NCI-H526 treated with DMSO at 0.1 percent for 48 hours (cell line): ENCODE measurements at regions not wholly inside any gene's neighbourhood (a gene's known extent, or its start where the extent isn't known, plus 50 kb on each side); places are given as distances from the start of the nearest gene placed in this dataset.
"Not testable (repeated sequence)": the region's sequence is repeated elsewhere in the genome, so short reads cannot be mapped to it uniquely, and the experiment has no call there.

Experiments
- DNase-seq: peaks from one replicate; lab custom pipeline; 2025; lab: John Stamatoyannopoulos, UW

GRCh38 chr7:94174956-94175355 lies 170.8 kb upstream of the BET1 start:
- DNase-seq, result no peak

- no peak for DNase-seq
These were observed 172.6 kb upstream of the BET1 start for GRCh38 chr7:94176694-94177200.

GRCh38 chr7:94177441-94177840 lies 173.3 kb upstream of the BET1 start:
- no peak for DNase-seq

GRCh38 chr7:94178230-94178629 lies 174.1 kb upstream of the BET1 start:
- DNase-seq, result no peak

- no peak for DNase-seq
These were observed 175.3 kb upstream of the BET1 start for GRCh38 chr7:94179466-94179865.

- no peak for DNase-seq
These were observed 177.9 kb upstream of the BET1 start for GRCh38 chr7:94182066-94182465.

- no peak for DNase-seq
These were observed 178.6 kb upstream of the BET1 start for GRCh38 chr7:94182721-94183120.

- no peak for DNase-seq
These were observed 179.2 kb upstream of the BET1 start for GRCh38 chr7:94183289-94183749.

GRCh38 chr7:94183891-94184290 lies 179.7 kb upstream of the BET1 start:
- no peak for DNase-seq

- DNase-seq, result no peak
These were observed 184.2 kb upstream of the BET1 start for GRCh38 chr7:94188350-94188749.

- DNase-seq, result no peak
These were observed 186.5 kb upstream of the BET1 start for GRCh38 chr7:94190599-94191061.

- DNase-seq, result not testable (repeated sequence)
These were observed 190.3 kb upstream of the BET1 start for GRCh38 chr7:94194426-94194825.

GRCh38 chr7:94195201-94195600 lies 191.0 kb upstream of the BET1 start:
- no peak for DNase-seq

- DNase-seq, result no peak
These were observed 191.7 kb upstream of the BET1 start for GRCh38 chr7:94195813-94196212.

- DNase-seq, result no peak
These were observed 189.2 kb upstream of the COL1A2 start for GRCh38 chr7:94205529-94205928.

- DNase-seq, result no peak
These were observed 188.4 kb upstream of the COL1A2 start for GRCh38 chr7:94206295-94206694.

GRCh38 chr7:94212160-94212559 lies 182.5 kb upstream of the COL1A2 start:
- DNase-seq, result no peak

- no peak for DNase-seq
These were observed 177.7 kb upstream of the COL1A2 start for GRCh38 chr7:94216944-94217461.

GRCh38 chr7:94217766-94218165 lies 176.9 kb upstream of the COL1A2 start:
- no peak for DNase-seq

- DNase-seq, result no peak
These were observed 172.2 kb upstream of the COL1A2 start for GRCh38 chr7:94222516-94222915.

- no peak for DNase-seq
These were observed 171.2 kb upstream of the COL1A2 start for GRCh38 chr7:94223375-94224084.

GRCh38 chr7:94228223-94228622 lies 166.5 kb upstream of the COL1A2 start:
- DNase-seq, result no peak

- no peak for DNase-seq
These were observed 166.0 kb upstream of the COL1A2 start for GRCh38 chr7:94228678-94229077.

- no peak for DNase-seq
These were observed 163.4 kb upstream of the COL1A2 start for GRCh38 chr7:94231305-94231704.
